Activated naive CD4-positive, alpha-beta T cell treated with anti-CD3 and anti-CD28 coated beads, Interleukin-2, amount 10 ng/mL, durations not matched to agents 7 days and 5 days (primary cell): ENCODE measurements at regions not wholly inside any gene's neighbourhood (a gene's known extent, or its start where the extent isn't known, plus 50 kb on each side); places are given as distances from the start of the nearest gene placed in this dataset.

Experiments used
- CTCF ChIA-PET: fragments of 350-600 bp; sonication (Branson Sonifier 250); formaldehyde crosslinking; loops from one replicate; lab custom pipeline; 2021; ENCODE audit warnings: antibody characterized with exemption; lab: Charles Lee
- DNase-seq: peaks from one replicate; pipeline ENCODE4 v3.0.0-alpha.2; 2020
- H3K27ac Mint-ChIP-seq: one replicate; pipeline ENCODE4 v1.8.0; 2021; ENCODE audit warnings: mild to moderate bottlenecking, moderate library complexity, mixed read lengths
- H3K27me3 Mint-ChIP-seq: one replicate; pipeline ENCODE4 v1.8.0; 2021; ENCODE audit warnings: mild to moderate bottlenecking, mixed read lengths
- H3K36me3 Mint-ChIP-seq: one replicate; pipeline ENCODE4 v1.8.0; 2021; ENCODE audit warnings: mixed read lengths
- H3K4me1 Mint-ChIP-seq: one replicate; pipeline ENCODE4 v1.8.0; 2021; ENCODE audit warnings: mixed read lengths
- H3K4me3 Mint-ChIP-seq: one replicate; pipeline ENCODE4 v1.8.0; 2021; ENCODE audit warnings: mild to moderate bottlenecking, moderate library complexity, mixed read lengths
- H3K9me3 Mint-ChIP-seq: one replicate; pipeline ENCODE4 v1.8.0; 2021; ENCODE audit warnings: mixed read lengths

DNA sequence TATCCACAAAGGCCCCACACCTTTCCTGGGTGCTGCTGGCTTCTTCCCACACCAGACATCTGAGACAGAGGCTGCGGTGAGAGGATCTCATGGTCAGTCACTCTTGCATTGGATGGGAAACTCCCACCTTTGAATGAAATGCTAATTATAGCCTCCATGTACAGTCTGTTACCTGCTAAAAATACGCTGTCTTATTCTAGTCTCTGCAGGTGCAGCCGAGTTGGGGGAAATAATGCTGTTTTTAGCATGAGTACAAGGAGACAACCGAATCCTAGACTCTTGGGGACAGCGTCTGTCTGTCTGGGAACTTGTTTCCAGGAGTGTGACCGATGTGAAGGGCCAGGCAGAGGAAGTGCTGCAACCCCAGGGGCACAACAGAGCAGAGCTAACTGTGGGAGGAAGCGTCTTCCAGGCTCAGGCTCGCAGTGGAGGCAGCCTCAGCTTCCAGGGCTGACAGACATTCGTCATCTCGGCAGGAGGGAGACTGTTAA is 286.2 kb downstream of the PREX1 start:
- CTCF ChIA-PET, result no interaction called here
- Mint-ChIP-seq H3K9me3 (peaks cover 2% of the 10 kb centered on the region), H3K36me3 (no peaks in the 10 kb centered on the region), H3K27me3 (peaks cover 26% of the 10 kb centered on the region), H3K27ac (no peak overlapping the region), H3K4me1 (no peaks in the 10 kb centered on the region), H3K4me3 (no peak overlapping the region)
- DNase-seq, result no peak

DNA sequence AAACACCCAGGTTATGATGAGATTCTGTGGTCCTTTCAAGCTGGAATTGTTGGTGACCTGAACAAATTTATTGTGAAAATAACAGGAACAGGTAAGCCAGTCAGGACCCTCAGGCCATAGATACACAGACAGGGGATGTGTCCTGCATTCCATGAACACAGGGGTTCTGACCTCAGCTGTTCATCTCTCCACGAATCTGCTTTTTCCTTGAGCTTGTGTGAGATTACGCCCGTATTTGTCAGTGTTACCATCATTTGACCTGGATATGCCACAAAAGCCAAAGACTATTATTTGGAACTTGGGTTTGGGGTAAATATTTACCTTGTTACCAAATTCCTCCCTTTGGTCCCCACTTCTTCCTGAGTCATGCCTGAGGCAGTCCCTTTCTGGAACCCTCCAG is 288.9 kb downstream of the PREX1 start:
- H3K27me3 Mint-ChIP-seq, result peaks cover 20% of the 10 kb centered on the region
- no peaks in the 10 kb centered on the region for H3K36me3 Mint-ChIP-seq
- H3K4me1 Mint-ChIP-seq, result no peaks in the 10 kb centered on the region
- CTCF ChIA-PET, result no interaction called here
- no peak overlapping the region for H3K27ac Mint-ChIP-seq
- no peak overlapping the region for H3K4me3 Mint-ChIP-seq
- peaks cover 2% of the 10 kb centered on the region for H3K9me3 Mint-ChIP-seq
- no peak for DNase-seq

DNA sequence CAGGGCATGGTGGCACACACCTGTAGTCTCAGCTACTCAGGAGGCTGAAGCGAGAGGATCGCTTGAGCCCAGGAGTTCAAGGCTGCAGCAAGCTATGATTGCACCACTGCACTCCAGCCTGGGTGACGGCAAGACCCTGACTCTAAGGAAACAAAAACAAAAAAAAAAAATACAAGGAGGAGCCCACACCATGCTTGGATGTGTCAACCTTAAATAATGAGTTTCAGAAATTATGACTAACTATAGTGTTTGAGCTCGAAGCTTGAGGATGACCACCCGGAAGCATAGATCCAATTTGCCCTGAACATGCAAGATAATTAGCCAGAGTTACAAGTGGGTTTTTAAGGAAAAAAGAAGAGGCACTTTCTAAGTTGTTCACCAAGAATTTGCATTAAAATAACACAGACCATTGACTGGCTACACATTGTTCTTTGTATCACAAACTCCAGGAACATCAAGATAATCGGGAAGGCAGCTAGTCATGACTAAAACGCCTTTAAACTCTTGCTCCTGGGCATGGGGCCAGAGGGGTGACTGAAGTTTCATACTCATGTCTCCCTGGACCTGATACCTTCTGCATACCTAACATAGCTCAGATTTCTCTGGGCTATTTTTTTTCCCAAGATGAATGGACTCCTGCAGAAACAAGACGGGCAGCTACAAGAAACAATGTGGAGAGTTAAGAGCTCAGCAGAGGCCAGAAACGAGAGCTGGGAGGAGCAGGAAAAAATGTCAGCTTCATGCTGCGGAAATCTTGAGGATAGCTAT is 289.6 kb downstream of the PREX1 start:
- Mint-ChIP-seq H3K27me3 (peaks cover 22% of the 10 kb centered on the region), H3K4me1 (no peaks in the 10 kb centered on the region), H3K4me3 (no peak overlapping the region), H3K36me3 (no peaks in the 10 kb centered on the region), H3K9me3 (peaks cover 2% of the 10 kb centered on the region), H3K27ac (no peak overlapping the region)
- CTCF ChIA-PET, result no interaction called here
- no peak for DNase-seq

DNA sequence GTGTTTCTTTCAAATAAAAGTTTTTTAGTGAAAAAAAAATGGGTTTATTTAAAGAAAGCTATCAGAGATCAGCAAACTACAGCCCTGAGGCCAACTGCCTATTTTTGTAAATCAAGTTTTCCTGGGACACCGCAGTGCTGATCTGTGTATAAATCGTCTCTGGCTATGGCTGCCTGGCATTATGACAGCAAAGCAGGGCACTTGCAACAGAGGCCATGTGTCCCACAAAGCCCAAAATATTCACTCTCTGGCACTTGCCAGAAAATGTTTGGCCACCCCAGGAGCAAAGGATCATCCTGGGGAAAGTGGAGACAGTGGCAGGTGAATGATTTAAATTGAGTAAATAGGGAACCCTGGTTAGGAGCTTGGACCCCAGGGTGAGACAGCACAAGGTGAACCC is 291.6 kb downstream of the PREX1 start:
- H3K27me3 Mint-ChIP-seq, result peaks cover 10% of the 10 kb centered on the region
- no peaks in the 10 kb centered on the region for H3K4me1 Mint-ChIP-seq
- no peak for DNase-seq
- no peaks in the 10 kb centered on the region for H3K9me3 Mint-ChIP-seq
- no peak overlapping the region for H3K4me3 Mint-ChIP-seq
- no peak overlapping the region for H3K27ac Mint-ChIP-seq
- no peaks in the 10 kb centered on the region for H3K36me3 Mint-ChIP-seq
- CTCF ChIA-PET, result no interaction called here

DNA sequence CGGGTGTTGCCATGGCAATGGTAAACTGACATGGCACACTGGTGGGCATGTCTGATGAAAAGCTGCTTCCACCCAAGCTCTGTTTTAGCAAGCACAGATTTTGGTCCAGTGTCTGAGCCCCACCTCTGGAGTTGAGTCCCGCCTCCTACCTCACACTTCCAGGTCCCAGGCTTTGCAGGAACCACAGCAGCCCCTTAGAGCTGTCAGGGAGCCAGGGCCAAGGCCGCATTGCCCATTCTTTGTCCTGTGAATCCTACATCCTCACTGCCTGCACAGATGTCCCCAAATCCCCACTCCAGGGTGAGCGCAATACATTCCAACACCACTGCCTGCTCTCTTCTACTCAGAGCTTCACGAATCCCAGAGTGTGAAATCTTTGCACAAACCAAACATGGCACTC is 292.2 kb downstream of the PREX1 start:
- Mint-ChIP-seq H3K27ac (no peak overlapping the region), H3K27me3 (peaks cover 10% of the 10 kb centered on the region), H3K9me3 (no peaks in the 10 kb centered on the region), H3K4me1 (no peaks in the 10 kb centered on the region), H3K36me3 (no peaks in the 10 kb centered on the region), H3K4me3 (no peak overlapping the region)
- CTCF ChIA-PET, result no interaction called here
- DNase-seq, result no peak

DNA sequence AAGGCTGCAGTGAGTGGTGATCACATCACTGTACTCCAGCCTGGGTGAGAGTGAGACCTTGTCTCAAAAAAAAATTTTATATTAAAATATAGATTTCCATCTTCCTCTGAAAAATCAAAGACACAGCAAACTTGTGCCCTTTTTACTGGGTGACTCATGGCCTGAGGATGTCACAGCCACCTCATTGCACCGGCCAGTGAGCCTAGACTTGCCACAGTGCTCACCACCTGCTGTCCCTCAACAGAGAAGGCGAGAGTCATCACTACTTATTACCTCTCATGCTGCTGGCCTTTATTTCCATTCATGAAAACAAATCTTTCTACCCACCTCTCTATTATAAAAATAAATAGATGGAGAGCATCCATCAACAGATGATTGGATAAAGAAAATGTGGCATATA is 295.8 kb downstream of the PREX1 start:
- no peaks in the 10 kb centered on the region for H3K4me1 Mint-ChIP-seq
- H3K4me3 Mint-ChIP-seq, result no peak overlapping the region
- peaks cover 10% of the 10 kb centered on the region for H3K27me3 Mint-ChIP-seq
- H3K27ac Mint-ChIP-seq, result no peak overlapping the region
- no peaks in the 10 kb centered on the region for H3K9me3 Mint-ChIP-seq
- DNase-seq, result no peak
- no peaks in the 10 kb centered on the region for H3K36me3 Mint-ChIP-seq
- CTCF ChIA-PET, result no interaction called here

DNA sequence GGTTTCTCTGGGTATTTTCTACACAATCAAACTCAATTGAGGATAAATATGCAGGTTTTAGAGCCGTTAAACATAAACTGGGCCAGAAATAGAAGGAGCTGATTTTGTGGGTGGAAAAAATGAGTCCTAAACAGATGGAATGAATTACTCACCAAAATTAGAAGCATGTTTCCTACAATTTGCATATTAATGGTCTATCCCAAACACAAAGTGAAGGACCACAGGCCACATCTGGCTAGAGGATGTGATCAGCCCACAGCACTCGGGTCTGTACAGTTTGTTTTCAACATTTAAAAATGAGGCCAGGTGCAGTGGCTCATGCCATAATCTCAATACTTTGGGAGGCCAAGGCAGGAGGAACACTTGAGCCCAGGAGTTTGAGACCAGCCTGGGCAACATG is 296.3 kb downstream of the PREX1 start:
- peaks cover 10% of the 10 kb centered on the region for H3K27me3 Mint-ChIP-seq
- no peak overlapping the region for H3K4me3 Mint-ChIP-seq
- CTCF ChIA-PET, result no interaction called here
- H3K4me1 Mint-ChIP-seq, result no peaks in the 10 kb centered on the region
- DNase-seq, result no peak
- no peaks in the 10 kb centered on the region for H3K9me3 Mint-ChIP-seq
- no peak overlapping the region for H3K27ac Mint-ChIP-seq
- no peaks in the 10 kb centered on the region for H3K36me3 Mint-ChIP-seq

DNA sequence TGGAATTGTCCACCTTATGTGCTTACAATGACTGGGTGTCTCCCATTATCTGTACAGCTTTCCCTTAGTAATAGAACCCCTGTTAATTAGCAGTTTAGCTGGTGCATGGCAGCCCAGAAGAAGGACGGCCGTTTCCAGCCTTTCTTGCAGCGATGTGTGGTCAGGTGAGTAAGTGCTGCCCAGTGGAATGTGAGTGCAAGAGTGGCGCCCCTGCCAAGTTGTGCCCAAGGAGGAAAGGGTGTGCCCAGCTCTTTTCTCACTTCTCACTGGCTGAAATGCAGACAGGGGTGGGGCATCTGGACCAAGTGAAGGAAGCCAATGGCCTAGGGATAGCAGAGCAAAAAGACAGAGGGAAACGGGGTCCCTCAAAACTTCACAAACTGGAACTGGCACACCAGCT is 296.8 kb downstream of the PREX1 start:
- H3K9me3 Mint-ChIP-seq, result no peaks in the 10 kb centered on the region
- H3K27ac Mint-ChIP-seq, result no peak overlapping the region
- no peaks in the 10 kb centered on the region for H3K4me1 Mint-ChIP-seq
- peaks cover 10% of the 10 kb centered on the region for H3K27me3 Mint-ChIP-seq
- H3K4me3 Mint-ChIP-seq, result no peak overlapping the region
- H3K36me3 Mint-ChIP-seq, result no peaks in the 10 kb centered on the region
- CTCF ChIA-PET, result no interaction called here
- no peak for DNase-seq

DNA sequence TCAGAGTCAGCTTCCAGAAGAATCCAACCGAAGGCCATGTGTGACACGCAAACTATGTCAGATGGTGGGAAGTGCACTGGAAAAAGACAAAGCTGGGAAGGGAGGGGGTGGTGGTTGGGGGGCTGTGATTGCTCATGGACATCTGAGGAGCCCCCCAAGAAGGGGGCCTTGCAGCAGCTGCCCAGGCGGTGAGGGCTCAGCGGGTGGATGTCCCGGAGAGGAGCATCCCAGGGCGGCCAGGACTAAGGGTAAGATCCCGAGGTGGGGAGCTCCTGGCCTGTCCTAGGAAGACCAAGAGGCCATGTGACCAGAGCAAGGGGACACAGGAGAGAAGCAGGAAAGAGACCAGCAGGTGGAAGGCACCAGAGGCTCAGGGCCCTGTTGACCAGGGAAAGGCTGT is 299.5 kb downstream of the PREX1 start:
- Mint-ChIP-seq H3K9me3 (no peaks in the 10 kb centered on the region), H3K27ac (no peak overlapping the region), H3K4me1 (no peaks in the 10 kb centered on the region), H3K36me3 (no peaks in the 10 kb centered on the region), H3K4me3 (no peak overlapping the region), H3K27me3 (no peaks in the 10 kb centered on the region)
- no peak for DNase-seq
- CTCF ChIA-PET, result no interaction called here

DNA sequence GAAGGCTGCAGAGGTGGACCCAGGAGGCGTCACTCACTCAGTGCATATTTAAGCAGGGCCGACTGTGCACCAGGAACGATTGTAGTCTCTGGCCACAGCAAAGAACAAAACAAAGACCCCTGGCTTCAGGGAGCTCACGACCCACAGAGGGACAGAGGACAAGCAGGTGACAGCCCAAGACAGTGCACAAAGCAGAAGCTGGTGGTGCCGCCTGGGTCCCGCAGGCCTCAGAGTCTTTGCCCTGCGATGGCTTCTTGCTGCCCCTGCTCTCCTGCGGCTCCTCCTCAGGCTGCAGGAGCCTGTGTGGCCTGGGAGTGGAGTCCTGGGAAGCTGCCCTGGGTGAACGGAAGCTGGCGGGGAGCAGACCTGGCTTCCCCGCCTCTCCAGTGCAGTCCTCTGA is 300.0 kb downstream of the PREX1 start:
- H3K27ac Mint-ChIP-seq, result no peak overlapping the region
- no peak for DNase-seq
- H3K4me3 Mint-ChIP-seq, result no peak overlapping the region
- CTCF ChIA-PET, result no interaction called here
- no peaks in the 10 kb centered on the region for H3K4me1 Mint-ChIP-seq
- H3K9me3 Mint-ChIP-seq, result no peaks in the 10 kb centered on the region
- H3K36me3 Mint-ChIP-seq, result no peaks in the 10 kb centered on the region
- H3K27me3 Mint-ChIP-seq, result no peaks in the 10 kb centered on the region

DNA sequence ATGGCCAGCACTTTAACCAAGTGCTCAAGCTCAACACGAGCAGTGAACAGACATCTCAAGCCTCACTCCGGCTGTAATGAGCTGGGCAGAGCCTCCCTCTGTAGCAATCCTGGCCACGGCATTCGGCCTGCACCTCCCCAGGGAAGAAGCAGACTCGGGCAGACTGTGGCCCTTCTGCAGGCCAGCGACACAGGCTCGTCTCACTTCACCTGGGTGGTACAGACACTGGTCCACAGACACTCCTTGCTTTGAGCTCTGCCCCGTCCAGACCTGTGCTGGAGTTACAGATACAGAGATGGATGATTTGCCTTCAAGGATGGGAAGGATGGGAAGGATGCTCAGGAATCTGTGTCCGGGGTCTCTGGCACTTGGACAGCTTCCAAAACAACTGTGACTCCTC is 300.9 kb downstream of the PREX1 start:
- Mint-ChIP-seq H3K9me3 (no peaks in the 10 kb centered on the region), H3K27me3 (no peaks in the 10 kb centered on the region), H3K4me1 (no peaks in the 10 kb centered on the region), H3K36me3 (no peaks in the 10 kb centered on the region), H3K4me3 (no peak overlapping the region), H3K27ac (no peak overlapping the region)
- CTCF ChIA-PET, result no interaction called here
- DNase-seq, result no peak

DNA sequence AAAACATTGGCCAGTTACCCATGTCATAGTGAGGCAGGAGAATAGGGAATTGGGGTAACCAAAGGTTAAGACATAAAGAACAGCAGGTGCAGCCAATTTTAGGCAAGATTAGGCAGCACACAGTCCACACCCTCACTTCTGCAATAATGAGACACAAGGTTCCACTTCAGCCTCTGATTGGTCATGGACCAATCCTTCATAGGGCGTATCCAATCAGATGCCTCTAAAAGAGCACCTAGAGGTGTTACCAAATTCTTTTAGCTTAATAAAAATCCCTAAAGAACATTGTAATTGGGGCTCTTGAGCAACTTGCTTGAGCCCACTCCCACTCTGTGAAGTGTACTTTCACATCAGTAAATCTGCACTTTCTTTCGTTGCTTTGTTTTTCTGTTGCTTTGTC is 302.4 kb downstream of the PREX1 start:
- Mint-ChIP-seq H3K27me3 (no peaks in the 10 kb centered on the region), H3K4me3 (no peak overlapping the region), H3K4me1 (no peaks in the 10 kb centered on the region), H3K9me3 (no peaks in the 10 kb centered on the region), H3K27ac (no peak overlapping the region), H3K36me3 (no peaks in the 10 kb centered on the region)
- CTCF ChIA-PET, result no interaction called here
- DNase-seq, result no peak

DNA sequence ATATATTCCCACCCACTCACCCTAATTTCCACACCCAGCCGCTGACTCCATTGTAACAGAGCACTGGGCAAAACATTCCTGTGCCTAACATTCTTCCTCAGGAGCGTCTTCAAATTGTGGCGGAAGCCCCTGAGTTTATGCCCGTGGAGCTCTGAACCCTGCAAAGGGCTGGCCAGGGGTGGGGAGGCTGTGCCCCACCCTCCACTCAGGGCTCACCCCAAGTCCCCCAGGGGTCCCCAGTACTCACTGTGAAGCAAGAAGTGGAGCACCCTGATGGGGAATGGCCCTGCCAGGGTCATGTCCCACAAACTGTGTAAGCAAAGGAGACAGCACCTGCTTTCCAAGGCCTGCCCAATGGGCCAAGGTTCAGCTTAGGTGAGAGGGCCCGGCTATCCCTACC is 303.2 kb downstream of the PREX1 start:
- no peaks in the 10 kb centered on the region for H3K27me3 Mint-ChIP-seq
- no peak overlapping the region for H3K4me3 Mint-ChIP-seq
- no peaks in the 10 kb centered on the region for H3K36me3 Mint-ChIP-seq
- CTCF ChIA-PET, result no interaction called here
- H3K4me1 Mint-ChIP-seq, result no peaks in the 10 kb centered on the region
- no peak overlapping the region for H3K27ac Mint-ChIP-seq
- H3K9me3 Mint-ChIP-seq, result no peaks in the 10 kb centered on the region
- no peak for DNase-seq

DNA sequence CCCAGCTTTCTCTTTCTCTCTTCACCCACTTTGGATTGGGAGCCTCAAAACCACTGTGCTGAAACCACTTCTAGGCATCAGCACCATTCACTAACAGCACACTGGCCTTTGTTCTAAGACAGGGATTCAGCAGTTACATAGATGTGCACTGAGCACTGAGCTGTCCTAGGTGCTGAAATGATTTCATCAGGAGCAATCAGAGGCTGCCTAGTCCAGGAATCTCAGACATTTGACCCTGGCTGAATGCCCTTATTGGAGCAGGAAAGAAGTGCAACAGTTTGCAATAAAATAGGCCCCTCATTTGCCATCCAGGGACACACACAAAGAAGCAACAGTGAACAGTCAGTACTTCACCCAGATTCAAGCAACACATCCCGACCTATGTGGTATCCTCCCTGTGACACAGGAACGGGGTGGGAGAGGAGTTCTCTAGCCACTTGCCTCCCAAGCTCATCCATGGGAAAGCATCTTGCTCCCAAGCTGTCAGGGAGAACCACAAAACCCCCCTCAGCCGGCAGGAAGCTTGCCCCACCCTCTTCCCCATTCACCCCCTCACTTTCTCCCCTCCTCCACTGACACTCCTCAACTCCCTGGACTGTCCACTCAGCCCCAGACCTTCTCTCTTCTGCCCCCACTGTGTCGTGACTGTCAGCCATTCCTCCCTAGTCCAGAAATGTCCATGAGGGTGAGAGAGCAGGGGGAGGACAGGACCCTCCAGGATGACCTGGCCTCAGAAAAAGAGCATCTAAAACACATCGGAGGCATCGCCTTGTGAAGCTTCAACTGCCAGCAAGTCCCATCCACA is 304.4 kb downstream of the PREX1 start:
- peak; percentile 43 for DNase-seq
- Mint-ChIP-seq H3K4me1 (no peaks in the 10 kb centered on the region), H3K27me3 (no peaks in the 10 kb centered on the region), H3K36me3 (no peaks in the 10 kb centered on the region), H3K9me3 (no peaks in the 10 kb centered on the region), H3K27ac (no peak overlapping the region), H3K4me3 (no peak overlapping the region)
- CTCF ChIA-PET, result no interaction called here

DNA sequence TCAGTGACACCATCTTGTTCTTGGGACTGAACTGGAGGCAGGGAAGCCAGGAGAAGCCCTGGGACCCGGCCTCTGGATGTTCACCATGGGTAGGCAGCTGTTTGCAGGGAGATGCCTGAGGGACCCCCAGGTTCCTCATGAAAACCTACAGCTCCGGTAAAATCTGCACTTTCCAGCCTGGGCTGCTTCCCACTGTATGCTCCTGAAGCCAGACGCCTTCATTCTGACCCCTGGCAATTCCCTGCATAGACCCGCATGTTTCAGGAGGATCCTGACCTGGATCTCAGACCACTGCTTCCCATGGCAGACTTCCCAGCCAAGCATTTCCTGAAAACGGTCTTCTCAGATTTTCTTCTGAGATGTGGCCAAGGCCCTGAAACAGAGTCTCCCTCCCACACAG is 306.7 kb downstream of the PREX1 start:
- no peak for DNase-seq
- no peaks in the 10 kb centered on the region for H3K9me3 Mint-ChIP-seq
- CTCF ChIA-PET, result no interaction called here
- no peak overlapping the region for H3K4me3 Mint-ChIP-seq
- no peaks in the 10 kb centered on the region for H3K4me1 Mint-ChIP-seq
- no peak overlapping the region for H3K27ac Mint-ChIP-seq
- H3K36me3 Mint-ChIP-seq, result no peaks in the 10 kb centered on the region
- peaks cover 4% of the 10 kb centered on the region for H3K27me3 Mint-ChIP-seq
